Type B pancreatic cell (in vitro differentiated cells): ENCODE measurements at regions not wholly inside any gene's neighbourhood (a gene's known extent, or its start where the extent isn't known, plus 50 kb on each side); places are given as distances from the start of the nearest gene placed in this dataset.

Experiments
- DNase-seq: peaks from one replicate; pipeline ENCODE4 v3.0.0; 2021; ENCODE audit warnings: mixed read lengths; ENCODE audit not compliant: unreplicated experiment; ENCODE audit errors: extremely low spot score
- H3K27ac Mint-ChIP-seq: 2 replicates; pipeline ENCODE4 v1.8.0; 2021; ENCODE audit warnings: mild to moderate bottlenecking, mixed read lengths
- H3K27me3 Mint-ChIP-seq: 2 replicates; pipeline ENCODE4 v1.8.0; 2021; ENCODE audit warnings: mixed read lengths
- H3K36me3 Mint-ChIP-seq: 2 replicates; pipeline ENCODE4 v1.8.0; 2021; ENCODE audit warnings: mixed read lengths
- H3K4me1 Mint-ChIP-seq: one replicate; pipeline ENCODE4 v1.8.0; 2021; ENCODE audit warnings: mixed read lengths; ENCODE audit not compliant: unreplicated experiment
- H3K4me3 Mint-ChIP-seq: 2 replicates; pipeline ENCODE4 v1.8.0; 2021; ENCODE audit warnings: mild to moderate bottlenecking, mixed read lengths
- H3K9me3 Mint-ChIP-seq: 2 replicates; pipeline ENCODE4 v1.8.0; 2021; ENCODE audit warnings: mixed read lengths
- CTCF ChIP-seq: fragments of 200-600 bp; sonication (generic); conservative IDR thresholded peaks from 2 replicates; pipeline ENCODE4 v1.5.0; 2021; ENCODE audit warnings: antibody characterized with exemption, mild to moderate bottlenecking

- no peak for DNase-seq
- Mint-ChIP-seq H3K27ac (no peak overlapping the region), H3K9me3 (peaks cover 4% of the 10 kb centered on the region), H3K4me3 (no peak overlapping the region), H3K36me3 (no peaks in the 10 kb centered on the region), H3K4me1 (peaks cover 22% of the 10 kb centered on the region), H3K27me3 (no peaks in the 10 kb centered on the region)
- TF ChIP-seq CTCF, result no peak
Measured at GRCh38 chr6:119480961-119481497, 131.5 kb upstream of the MAN1A1 start.

- TF ChIP-seq CTCF, result no peak
- DNase-seq, result no peak
- peaks cover 4% of the 10 kb centered on the region for H3K9me3 Mint-ChIP-seq
- peaks cover 22% of the 10 kb centered on the region for H3K4me1 Mint-ChIP-seq
- H3K4me3 Mint-ChIP-seq, result no peak overlapping the region
- H3K36me3 Mint-ChIP-seq, result no peaks in the 10 kb centered on the region
- no peaks in the 10 kb centered on the region for H3K27me3 Mint-ChIP-seq
- H3K27ac Mint-ChIP-seq, result peak overlapping the region; percentile 16
Measured at GRCh38 chr6:119479860-119480655, 130.5 kb upstream of the MAN1A1 start.

GRCh38 chr6:119476554-119476953 lies 127.0 kb upstream of the MAN1A1 start:
- H3K4me3 Mint-ChIP-seq, result no peak overlapping the region
- H3K27me3 Mint-ChIP-seq, result no peaks in the 10 kb centered on the region
- no peak for DNase-seq
- H3K4me1 Mint-ChIP-seq, result peaks cover 10% of the 10 kb centered on the region
- no peak overlapping the region for H3K27ac Mint-ChIP-seq
- H3K9me3 Mint-ChIP-seq, result no peaks in the 10 kb centered on the region
- no peaks in the 10 kb centered on the region for H3K36me3 Mint-ChIP-seq
- no peak for TF ChIP-seq CTCF

- H3K36me3 Mint-ChIP-seq, result no peaks in the 10 kb centered on the region
- H3K4me1 Mint-ChIP-seq, result peaks cover 10% of the 10 kb centered on the region
- H3K27ac Mint-ChIP-seq, result no peak overlapping the region
- H3K9me3 Mint-ChIP-seq, result no peaks in the 10 kb centered on the region
- H3K4me3 Mint-ChIP-seq, result no peak overlapping the region
- DNase-seq, result no peak
- no peaks in the 10 kb centered on the region for H3K27me3 Mint-ChIP-seq
- no peak for TF ChIP-seq CTCF
Measured at GRCh38 chr6:119476024-119476423, 126.5 kb upstream of the MAN1A1 start.

GRCh38 chr6:119470893-119471542 lies 121.5 kb upstream of the MAN1A1 start:
- Mint-ChIP-seq H3K36me3 (no peaks in the 10 kb centered on the region), H3K27ac (no peak overlapping the region), H3K4me3 (no peak overlapping the region), H3K9me3 (no peaks in the 10 kb centered on the region), H3K27me3 (no peaks in the 10 kb centered on the region), H3K4me1 (no peaks in the 10 kb centered on the region)
- DNase-seq, result no peak
- TF ChIP-seq CTCF, result no peak
